ENCODE measurements at regions not wholly inside any gene's neighbourhood (a gene's known extent, or its start where the extent isn't known, plus 50 kb on each side); places are given as distances from the start of the nearest gene placed in this dataset.

GRCh38 chr2:120910164-120910563 is 174.5 kb downstream of the GLI2 start:
- no peaks in the 10 kb centered on the region for H3K27me3 ChIP-seq (ENCODE audit: insufficient read depth, low read depth)
- H3K4me1 ChIP-seq (ENCODE audit: low read depth, poor library complexity, severe bottlenecking) = no peaks in the 10 kb centered on the region
- no peaks in the 10 kb centered on the region for H3K79me2 ChIP-seq (ENCODE audit: insufficient read depth, low read depth)
- H3K9ac ChIP-seq = no peak overlapping the region
- no peaks in the 10 kb centered on the region for H4K20me1 ChIP-seq (ENCODE audit: insufficient read depth)
- no peak overlapping the region for H3K4me2 ChIP-seq
- H3K27ac ChIP-seq = no peak overlapping the region
- no peak for TF ChIP-seq CTCF (conservative IDR thresholded peaks at IDR 0.05; ENCODE audit: low read depth, low read length)
- H3K4me3 ChIP-seq (IDR thresholded peaks at IDR 0.05; ENCODE audit: insufficient read depth, low read depth, low read length) = no peak overlapping the region
- no peak overlapping the region for H2AFZ ChIP-seq (ENCODE audit: low read depth)
- no peaks in the 10 kb centered on the region for H3K36me3 ChIP-seq (ENCODE audit: insufficient read depth)

- no peak overlapping the region for H3K9ac ChIP-seq
- no peak for TF ChIP-seq CTCF (conservative IDR thresholded peaks at IDR 0.05; ENCODE audit: low read depth, low read length)
- H4K20me1 ChIP-seq (ENCODE audit: insufficient read depth) = no peaks in the 10 kb centered on the region
- no peaks in the 10 kb centered on the region for H3K79me2 ChIP-seq (ENCODE audit: insufficient read depth, low read depth)
- H2AFZ ChIP-seq (ENCODE audit: low read depth) = no peak overlapping the region
- no peaks in the 10 kb centered on the region for H3K4me1 ChIP-seq (ENCODE audit: low read depth, poor library complexity, severe bottlenecking)
- H3K27me3 ChIP-seq (ENCODE audit: insufficient read depth, low read depth) = no peaks in the 10 kb centered on the region
- no peak overlapping the region for H3K4me2 ChIP-seq
- no peak overlapping the region for H3K4me3 ChIP-seq (IDR thresholded peaks at IDR 0.05; ENCODE audit: insufficient read depth, low read depth, low read length)
- no peaks in the 10 kb centered on the region for H3K36me3 ChIP-seq (ENCODE audit: insufficient read depth)
- H3K27ac ChIP-seq = no peak overlapping the region
These were observed 175.6 kb downstream of the GLI2 start for GRCh38 chr2:120910956-120911951.

- no peak overlapping the region for H2AFZ ChIP-seq (ENCODE audit: low read depth)
- no peak overlapping the region for H3K9ac ChIP-seq
- TF ChIP-seq CTCF (conservative IDR thresholded peaks at IDR 0.05; ENCODE audit: low read depth, low read length) = no peak
- no peaks in the 10 kb centered on the region for H3K27me3 ChIP-seq (ENCODE audit: insufficient read depth, low read depth)
- no peaks in the 10 kb centered on the region for H3K4me1 ChIP-seq (ENCODE audit: low read depth, poor library complexity, severe bottlenecking)
- H3K27ac ChIP-seq = no peak overlapping the region
- no peaks in the 10 kb centered on the region for H3K36me3 ChIP-seq (ENCODE audit: insufficient read depth)
- H3K4me2 ChIP-seq = no peak overlapping the region
- no peak overlapping the region for H3K4me3 ChIP-seq (IDR thresholded peaks at IDR 0.05; ENCODE audit: insufficient read depth, low read depth, low read length)
- no peaks in the 10 kb centered on the region for H4K20me1 ChIP-seq (ENCODE audit: insufficient read depth)
- no peaks in the 10 kb centered on the region for H3K79me2 ChIP-seq (ENCODE audit: insufficient read depth, low read depth)
These were observed 176.7 kb downstream of the GLI2 start for GRCh38 chr2:120912101-120912985.

- Histone ChIP-seq H2AFZ (ENCODE audit: low read depth) (no peak overlapping the region), H4K20me1 (ENCODE audit: insufficient read depth) (no peaks in the 10 kb centered on the region), H3K36me3 (ENCODE audit: insufficient read depth) (no peaks in the 10 kb centered on the region), H3K79me2 (ENCODE audit: insufficient read depth, low read depth) (no peaks in the 10 kb centered on the region), H3K27ac (no peak overlapping the region), H3K9ac (no peak overlapping the region), H3K4me3 (IDR thresholded peaks at IDR 0.05; ENCODE audit: insufficient read depth, low read depth, low read length) (no peak overlapping the region), H3K4me2 (no peak overlapping the region), H3K27me3 (ENCODE audit: insufficient read depth, low read depth) (no peaks in the 10 kb centered on the region), H3K4me1 (ENCODE audit: low read depth, poor library complexity, severe bottlenecking) (no peaks in the 10 kb centered on the region)
- no peak for TF ChIP-seq CTCF (conservative IDR thresholded peaks at IDR 0.05; ENCODE audit: low read depth, low read length)
These were observed 178.5 kb downstream of the GLI2 start for GRCh38 chr2:120913972-120914838.

All from KMS-11 (cell line).